ENCODE measurements at regions not wholly inside any gene's neighbourhood (a gene's known extent, or its start where the extent isn't known, plus 50 kb on each side); places are given as distances from the start of the nearest gene placed in this dataset.

- H3K27me3 Mint-ChIP-seq (ENCODE audit: unreplicated experiment), result no peaks in the 10 kb centered on the region
- no peaks in the 10 kb centered on the region for H3K9me3 Mint-ChIP-seq (ENCODE audit: unreplicated experiment)
- no peak overlapping the region for H3K4me3 Mint-ChIP-seq (ENCODE audit: unreplicated experiment)
- no peak overlapping the region for H3K27ac Mint-ChIP-seq (ENCODE audit: unreplicated experiment)
- no peaks in the 10 kb centered on the region for H3K4me1 Mint-ChIP-seq (ENCODE audit: low read depth, unreplicated experiment)
- TF ChIP-seq CTCF (IDR thresholded peaks at IDR 0.05; ENCODE audit: partially characterized antibody, unreplicated experiment), result no peak
- H3K36me3 Mint-ChIP-seq (ENCODE audit: unreplicated experiment), result no peaks in the 10 kb centered on the region
- DNase-seq, result no peak
Measured at GRCh38 chrX:36950495-36951253, 57.5 kb upstream of the FAM47C start.

GRCh38 chrX:36957425-36958328, 50.5 kb upstream of the FAM47C start:
- peak; percentile 45 for DNase-seq
- Mint-ChIP-seq H3K4me3 (ENCODE audit: unreplicated experiment) (peak overlapping the region; percentile 80), H3K27me3 (ENCODE audit: unreplicated experiment) (peaks cover 2% of the 10 kb centered on the region), H3K36me3 (ENCODE audit: unreplicated experiment) (no peaks in the 10 kb centered on the region), H3K4me1 (ENCODE audit: low read depth, unreplicated experiment) (no peaks in the 10 kb centered on the region), H3K9me3 (ENCODE audit: unreplicated experiment) (peaks cover 2% of the 10 kb centered on the region), H3K27ac (ENCODE audit: unreplicated experiment) (no peak overlapping the region)
- TF ChIP-seq CTCF (IDR thresholded peaks at IDR 0.05; ENCODE audit: partially characterized antibody, unreplicated experiment), result peak; percentile 11

Data from glutamatergic neuron (in vitro differentiated cells).